Tibial artery (tissue), 4 donors: ENCODE measurements at regions not wholly inside any gene's neighbourhood (a gene's known extent, or its start where the extent isn't known, plus 50 kb on each side); places are given as distances from the start of the nearest gene placed in this dataset.

Experiments used
- DNase-seq, 2 donors: peaks; one replicate each; pipeline ENCODE4 v3.0.0-alpha.2; 2019
- H3K27ac ChIP-seq, 2 donors: fragments of 200-600 bp; sonication (generic) in 1 of 2; 1 replicate in 1 of 2; 2 replicates in 1 of 2; pipeline ENCODE4 v1.5.1; 2018 to 2019; ENCODE audit warnings: mild to moderate bottlenecking in 1 of 2
- H3K27me3 ChIP-seq, 2 donors: fragments of 200-600 bp; sonication (generic) in 1 of 2; one replicate each; pipeline versions ENCODE4 v1.5.1 to v1.6.0; 2016 to 2019
- H3K36me3 ChIP-seq, 3 donors: fragments of 200-600 bp; sonication (generic) in 2 of 3; one replicate each; pipeline ENCODE4 v1.5.1; 2016 to 2019; ENCODE audit warnings: mild to moderate bottlenecking in 2 of 3
- H3K4me1 ChIP-seq, 4 donors: fragments of 200-600 bp; sonication (generic) in 2 of 4; 1 replicate in 3 of 4; 2 replicates in 1 of 4; pipeline ENCODE4 v1.5.1; 2016 to 2019
- H3K4me3 ChIP-seq, 2 donors: fragments of 200-600 bp; sonication (generic) in 1 of 2; 1 replicate in 1 of 2; 2 replicates in 1 of 2; pipeline ENCODE4 v1.5.1; 2018 to 2019; ENCODE audit warnings: mild to moderate bottlenecking in 2 of 2
- H3K9me3 ChIP-seq, 3 donors: fragments of 200-600 bp; sonication (generic) in 1 of 3; one replicate each; pipeline ENCODE4 v1.5.1; 2016 to 2019
- intact Hi-C: fragments of 100-400 bp; cut with DNase I; formaldehyde crosslinking; loops from one replicate; pipeline ENCODE4 v1.15.0; 2023; ENCODE audit warnings: low total_unique reads
- TF ChIP-seq, protein P1 (sequence below), 2 experiments: fragments of 200-600 bp in 1 of 2; fragments of 450-650 bp in 1 of 2; IDR thresholded peaks; one replicate each; pipeline ENCODE4 v1.5.1; 2017 to 2019; ENCODE audit warnings: antibody characterized with exemption in 2 of 2, mild to moderate bottlenecking in 1 of 2, moderate library complexity in 1 of 2

DNA sequence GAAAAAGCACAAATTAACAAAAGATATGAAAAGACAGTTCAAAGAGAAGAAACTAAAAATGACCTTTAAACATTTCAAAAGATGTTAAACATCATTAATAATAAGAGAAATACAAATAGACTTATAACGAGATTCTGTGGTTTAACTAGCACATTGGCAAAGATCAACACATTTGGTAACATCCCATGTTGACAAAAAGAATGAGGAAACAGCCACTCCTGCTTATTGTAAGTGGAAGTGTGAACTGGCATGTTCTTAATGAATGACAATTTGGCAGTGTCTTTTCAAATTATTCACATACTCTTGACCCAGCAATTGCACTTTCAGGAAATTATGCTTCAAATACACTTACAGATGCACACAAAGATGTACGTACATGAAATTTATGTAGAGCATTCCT, 176.3 kb downstream of the TLE1 start:
- H3K4me3 ChIP-seq: no peak overlapping the region
- H3K36me3 ChIP-seq: no peaks in the 10 kb centered on the region
- intact Hi-C loops: no loop called here
- H3K27ac ChIP-seq: no peak overlapping the region
- DNase-seq: no peak
- H3K9me3 ChIP-seq: no peaks in the 10 kb centered on the region
- TF ChIP-seq, protein P1, sequence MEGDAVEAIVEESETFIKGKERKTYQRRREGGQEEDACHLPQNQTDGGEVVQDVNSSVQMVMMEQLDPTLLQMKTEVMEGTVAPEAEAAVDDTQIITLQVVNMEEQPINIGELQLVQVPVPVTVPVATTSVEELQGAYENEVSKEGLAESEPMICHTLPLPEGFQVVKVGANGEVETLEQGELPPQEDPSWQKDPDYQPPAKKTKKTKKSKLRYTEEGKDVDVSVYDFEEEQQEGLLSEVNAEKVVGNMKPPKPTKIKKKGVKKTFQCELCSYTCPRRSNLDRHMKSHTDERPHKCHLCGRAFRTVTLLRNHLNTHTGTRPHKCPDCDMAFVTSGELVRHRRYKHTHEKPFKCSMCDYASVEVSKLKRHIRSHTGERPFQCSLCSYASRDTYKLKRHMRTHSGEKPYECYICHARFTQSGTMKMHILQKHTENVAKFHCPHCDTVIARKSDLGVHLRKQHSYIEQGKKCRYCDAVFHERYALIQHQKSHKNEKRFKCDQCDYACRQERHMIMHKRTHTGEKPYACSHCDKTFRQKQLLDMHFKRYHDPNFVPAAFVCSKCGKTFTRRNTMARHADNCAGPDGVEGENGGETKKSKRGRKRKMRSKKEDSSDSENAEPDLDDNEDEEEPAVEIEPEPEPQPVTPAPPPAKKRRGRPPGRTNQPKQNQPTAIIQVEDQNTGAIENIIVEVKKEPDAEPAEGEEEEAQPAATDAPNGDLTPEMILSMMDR (IDR thresholded peaks at IDR 0.05): no peak
- no peaks in the 10 kb centered on the region for H3K27me3 ChIP-seq
- no peaks in the 10 kb centered on the region for H3K4me1 ChIP-seq

DNA sequence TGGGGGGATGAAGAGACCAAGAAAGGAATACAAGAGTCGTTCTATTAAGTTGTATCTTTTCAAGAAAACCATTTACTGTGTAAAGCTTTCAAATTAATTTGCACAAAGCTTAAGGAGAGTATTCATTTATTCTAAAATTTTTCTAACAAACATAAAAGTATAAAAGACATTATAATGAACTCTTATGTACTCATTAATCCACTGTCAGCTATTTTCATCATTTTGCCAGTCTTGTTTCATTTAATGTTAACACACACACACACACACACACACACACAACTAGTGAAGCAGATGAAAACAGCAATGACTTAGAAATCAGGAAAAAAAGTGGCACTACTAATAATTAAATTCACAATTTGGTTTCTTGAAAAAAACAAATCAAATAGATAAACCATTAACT, 176.7 kb downstream of the TLE1 start:
- TF ChIP-seq, protein P1 (IDR thresholded peaks at IDR 0.05): no peak
- Histone ChIP-seq H3K27ac (no peak overlapping the region), H3K4me1 (no peaks in the 10 kb centered on the region), H3K27me3 (no peaks in the 10 kb centered on the region), H3K4me3 (no peak overlapping the region), H3K9me3 (no peaks in the 10 kb centered on the region), H3K36me3 (no peaks in the 10 kb centered on the region)
- DNase-seq: no peak
- intact Hi-C loops: no loop called here

DNA sequence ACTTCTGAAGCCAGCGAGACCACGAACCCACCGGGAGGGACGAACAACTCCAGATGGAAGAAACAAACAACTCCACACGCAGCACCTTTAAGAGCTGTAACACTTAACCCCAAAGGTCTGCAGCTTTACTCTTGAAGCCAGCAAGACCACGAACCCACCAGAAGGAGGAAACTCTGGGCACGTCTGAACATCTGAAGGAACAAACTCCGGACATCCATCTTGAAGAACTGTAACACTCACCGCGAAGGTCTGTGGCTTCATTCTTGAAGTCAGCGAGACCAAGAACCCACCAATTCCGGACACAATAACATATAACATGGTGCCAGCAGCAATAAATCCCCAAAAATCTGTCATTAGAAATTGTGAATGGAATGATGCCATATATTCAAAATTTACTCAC, 180.9 kb downstream of the TLE1 start:
- TF ChIP-seq, protein P1 (IDR thresholded peaks at IDR 0.05): no peak
- no peak for DNase-seq
- H3K4me1 ChIP-seq: no peaks in the 10 kb centered on the region
- H3K9me3 ChIP-seq: no peaks in the 10 kb centered on the region
- no peaks in the 10 kb centered on the region for H3K36me3 ChIP-seq
- H3K27ac ChIP-seq: no peak overlapping the region
- intact Hi-C loops: no loop called here
- H3K27me3 ChIP-seq: no peaks in the 10 kb centered on the region
- no peak overlapping the region for H3K4me3 ChIP-seq

DNA sequence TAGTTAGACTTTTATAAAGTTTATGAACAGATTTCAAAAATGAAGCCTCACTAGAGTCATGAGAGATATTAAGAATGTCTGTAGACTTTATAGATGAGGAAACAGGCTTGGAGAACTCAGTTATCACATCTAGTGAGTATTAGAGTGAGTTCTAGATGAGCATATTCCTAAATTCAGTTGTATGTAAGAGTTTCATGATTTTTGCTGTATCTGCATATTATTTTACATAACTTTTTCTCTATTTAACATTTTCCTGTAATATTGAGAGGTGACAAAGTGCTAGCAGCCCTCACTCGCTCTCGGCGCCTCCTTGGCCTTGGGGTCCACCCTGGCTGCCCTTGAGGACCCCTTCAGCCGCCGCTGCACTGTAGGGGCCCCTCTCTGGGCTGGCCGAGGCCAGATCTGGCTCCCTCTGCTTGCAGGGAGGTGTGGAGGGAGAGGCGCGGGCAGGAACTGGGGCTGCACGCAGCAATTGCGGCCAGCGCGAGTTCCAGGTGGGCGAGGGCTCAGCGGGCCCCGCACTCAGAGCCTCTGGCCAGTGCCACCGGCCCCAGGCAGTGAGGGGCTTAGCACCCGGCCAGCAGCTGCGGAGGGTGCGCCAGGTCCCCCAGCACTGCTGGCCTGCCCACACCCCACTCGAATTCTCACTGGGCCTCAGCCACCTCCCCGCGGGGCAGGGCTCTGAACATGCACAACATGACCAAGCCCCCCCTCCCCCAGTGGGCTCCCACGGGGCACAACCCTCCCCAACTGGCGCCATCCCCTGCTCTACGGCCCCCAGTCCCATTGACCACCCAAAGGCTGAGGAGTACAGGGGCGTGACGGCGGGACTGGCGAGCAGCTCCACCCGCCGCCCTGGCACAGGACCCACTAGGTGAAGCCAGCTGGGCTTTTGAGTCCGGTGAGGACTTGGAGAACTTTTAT, 182.1 kb downstream of the TLE1 start:
- DNase-seq: no peak
- Histone ChIP-seq H3K27me3 (no peaks in the 10 kb centered on the region), H3K36me3 (no peaks in the 10 kb centered on the region), H3K27ac (no peak overlapping the region), H3K9me3 (no peaks in the 10 kb centered on the region), H3K4me1 (no peaks in the 10 kb centered on the region), H3K4me3 (no peak overlapping the region)
- TF ChIP-seq, protein P1 (IDR thresholded peaks at IDR 0.05): no peak
- intact Hi-C loops: no loop called here

DNA sequence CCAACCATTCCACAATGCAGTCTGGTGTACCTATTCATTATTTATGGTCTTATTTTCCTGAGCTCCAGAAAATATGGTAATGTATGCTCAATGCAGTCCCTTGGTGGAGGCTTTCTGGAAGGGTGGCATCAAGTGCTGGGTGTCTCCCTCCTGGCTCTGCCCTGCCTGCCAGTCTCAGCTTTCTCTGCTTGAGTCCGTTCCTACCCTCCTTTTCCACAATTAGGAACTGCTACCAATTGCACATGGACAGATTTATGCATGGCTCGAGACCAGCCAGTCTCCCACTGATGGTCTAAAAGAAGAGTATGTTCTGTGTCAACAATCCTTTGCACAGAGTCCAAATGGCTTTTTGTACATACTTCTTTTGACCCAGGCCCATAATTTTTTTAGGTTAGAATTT, 189.8 kb downstream of the TLE1 start:
- Histone ChIP-seq H3K27ac (peak overlapping the region; percentile 43 to 72), H3K4me1 (peaks cover 0 to 30% (median 13%) of the 10 kb centered on the region in 4 donors), H3K36me3 (no peaks in the 10 kb centered on the region), H3K4me3 (no peak overlapping the region), H3K9me3 (no peaks in the 10 kb centered on the region), H3K27me3 (no peaks in the 10 kb centered on the region)
- TF ChIP-seq, protein P1 (IDR thresholded peaks at IDR 0.05): no peak
- no peak for DNase-seq
- intact Hi-C loops: no loop called here
